Tibial artery (tissue), 4 donors: ENCODE measurements at regions not wholly inside any gene's neighbourhood (a gene's known extent, or its start where the extent isn't known, plus 50 kb on each side); places are given as distances from the start of the nearest gene placed in this dataset.

Experiments
- DNase-seq, 2 donors: peaks; one replicate each; pipeline ENCODE4 v3.0.0-alpha.2; 2019
- H3K27ac ChIP-seq, 2 donors: fragments of 200-600 bp; sonication (generic) in 1 of 2; 1 replicate in 1 of 2; 2 replicates in 1 of 2; pipeline ENCODE4 v1.5.1; 2018 to 2019; ENCODE audit warnings: mild to moderate bottlenecking in 1 of 2
- H3K27me3 ChIP-seq, 2 donors: fragments of 200-600 bp; sonication (generic) in 1 of 2; one replicate each; pipeline versions ENCODE4 v1.5.1 to v1.6.0; 2016 to 2019
- H3K36me3 ChIP-seq, 3 donors: fragments of 200-600 bp; sonication (generic) in 2 of 3; one replicate each; pipeline ENCODE4 v1.5.1; 2016 to 2019; ENCODE audit warnings: mild to moderate bottlenecking in 2 of 3
- H3K4me1 ChIP-seq, 4 donors: fragments of 200-600 bp; sonication (generic) in 2 of 4; 1 replicate in 3 of 4; 2 replicates in 1 of 4; pipeline ENCODE4 v1.5.1; 2016 to 2019
- H3K4me3 ChIP-seq, 2 donors: fragments of 200-600 bp; sonication (generic) in 1 of 2; 1 replicate in 1 of 2; 2 replicates in 1 of 2; pipeline ENCODE4 v1.5.1; 2018 to 2019; ENCODE audit warnings: mild to moderate bottlenecking in 2 of 2
- H3K9me3 ChIP-seq, 3 donors: fragments of 200-600 bp; sonication (generic) in 1 of 3; one replicate each; pipeline ENCODE4 v1.5.1; 2016 to 2019
- intact Hi-C: fragments of 100-400 bp; cut with DNase I; formaldehyde crosslinking; loops from one replicate; pipeline ENCODE4 v1.15.0; 2023; ENCODE audit warnings: low total_unique reads
- TF ChIP-seq, protein P1 (sequence below), 2 experiments: fragments of 200-600 bp in 1 of 2; fragments of 450-650 bp in 1 of 2; IDR thresholded peaks; one replicate each; pipeline ENCODE4 v1.5.1; 2017 to 2019; ENCODE audit warnings: antibody characterized with exemption in 2 of 2, mild to moderate bottlenecking in 1 of 2, moderate library complexity in 1 of 2

DNA sequence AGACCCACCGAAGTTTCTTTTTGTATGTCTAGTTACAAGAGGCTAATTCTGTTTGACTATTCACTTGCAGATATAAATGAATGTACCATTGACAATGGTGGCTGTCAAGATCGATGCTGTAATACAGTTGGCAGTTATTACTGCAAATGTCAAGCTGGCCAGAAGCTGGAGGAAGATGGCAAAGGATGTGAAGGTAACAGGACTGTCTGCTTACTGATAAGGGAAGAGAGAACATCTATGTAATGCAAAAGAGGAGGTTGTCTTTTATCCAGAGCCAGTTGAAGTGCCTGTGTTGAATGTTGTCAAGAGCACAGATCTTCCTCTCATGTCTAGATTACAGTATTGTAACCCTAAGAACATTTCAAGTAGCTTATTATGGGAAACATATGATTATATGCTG, 549.5 kb upstream of the GOLIM4 start:
- DNase-seq: no peak
- no peaks in the 10 kb centered on the region for H3K9me3 ChIP-seq
- H3K36me3 ChIP-seq: no peaks in the 10 kb centered on the region
- no peak overlapping the region for H3K4me3 ChIP-seq
- H3K27ac ChIP-seq: no peak overlapping the region
- TF ChIP-seq, protein P1, sequence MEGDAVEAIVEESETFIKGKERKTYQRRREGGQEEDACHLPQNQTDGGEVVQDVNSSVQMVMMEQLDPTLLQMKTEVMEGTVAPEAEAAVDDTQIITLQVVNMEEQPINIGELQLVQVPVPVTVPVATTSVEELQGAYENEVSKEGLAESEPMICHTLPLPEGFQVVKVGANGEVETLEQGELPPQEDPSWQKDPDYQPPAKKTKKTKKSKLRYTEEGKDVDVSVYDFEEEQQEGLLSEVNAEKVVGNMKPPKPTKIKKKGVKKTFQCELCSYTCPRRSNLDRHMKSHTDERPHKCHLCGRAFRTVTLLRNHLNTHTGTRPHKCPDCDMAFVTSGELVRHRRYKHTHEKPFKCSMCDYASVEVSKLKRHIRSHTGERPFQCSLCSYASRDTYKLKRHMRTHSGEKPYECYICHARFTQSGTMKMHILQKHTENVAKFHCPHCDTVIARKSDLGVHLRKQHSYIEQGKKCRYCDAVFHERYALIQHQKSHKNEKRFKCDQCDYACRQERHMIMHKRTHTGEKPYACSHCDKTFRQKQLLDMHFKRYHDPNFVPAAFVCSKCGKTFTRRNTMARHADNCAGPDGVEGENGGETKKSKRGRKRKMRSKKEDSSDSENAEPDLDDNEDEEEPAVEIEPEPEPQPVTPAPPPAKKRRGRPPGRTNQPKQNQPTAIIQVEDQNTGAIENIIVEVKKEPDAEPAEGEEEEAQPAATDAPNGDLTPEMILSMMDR (IDR thresholded peaks at IDR 0.05): no peak
- H3K4me1 ChIP-seq: no peaks in the 10 kb centered on the region
- intact Hi-C loops: no loop called here
- no peaks in the 10 kb centered on the region for H3K27me3 ChIP-seq

DNA sequence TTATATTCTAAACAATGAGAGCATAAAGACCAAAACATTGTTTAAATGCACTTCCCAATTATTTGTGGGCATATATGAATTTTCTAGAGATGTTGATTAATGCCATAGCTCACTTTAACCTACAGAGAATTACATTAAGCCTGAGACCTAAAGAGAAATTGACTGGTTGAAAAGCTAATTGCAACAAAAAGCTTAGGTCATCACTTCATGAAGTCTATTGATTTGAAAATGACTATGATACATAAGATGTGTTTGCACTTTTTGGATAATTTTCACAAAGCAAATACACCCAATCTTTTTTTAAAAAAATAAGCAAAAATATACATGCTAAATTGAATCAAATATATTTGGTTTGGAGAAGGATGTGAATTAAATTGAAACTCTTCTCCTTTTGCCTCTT, 532.8 kb upstream of the GOLIM4 start:
- Histone ChIP-seq H3K27ac (no peak overlapping the region), H3K9me3 (no peaks in the 10 kb centered on the region), H3K4me1 (no peaks in the 10 kb centered on the region), H3K36me3 (no peaks in the 10 kb centered on the region), H3K4me3 (no peak overlapping the region), H3K27me3 (no peaks in the 10 kb centered on the region)
- TF ChIP-seq, protein P1 (IDR thresholded peaks at IDR 0.05): no peak
- no peak for DNase-seq
- intact Hi-C loops: no loop called here

DNA sequence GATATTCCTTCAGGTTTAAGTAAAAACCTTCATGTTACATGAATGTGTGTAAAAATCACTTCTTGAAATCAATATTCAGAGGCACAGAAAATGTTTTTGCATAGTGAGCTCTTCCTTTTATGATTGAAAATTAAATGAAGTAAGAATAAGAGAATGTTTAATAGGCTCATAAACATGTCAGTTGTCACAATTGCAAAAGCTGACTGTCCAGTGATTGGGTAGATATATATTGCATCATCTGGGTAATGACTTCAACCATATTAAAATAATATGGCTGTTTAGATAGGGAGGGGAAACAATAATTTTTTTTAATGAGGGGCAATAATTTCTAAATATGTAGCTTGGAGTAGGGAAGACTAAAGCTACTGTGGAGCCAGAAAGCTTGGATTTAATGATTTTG, 529.8 kb upstream of the GOLIM4 start:
- H3K4me3 ChIP-seq: no peak overlapping the region
- TF ChIP-seq, protein P1 (IDR thresholded peaks at IDR 0.05): no peak
- H3K9me3 ChIP-seq: no peaks in the 10 kb centered on the region
- no peak overlapping the region for H3K27ac ChIP-seq
- no peak for DNase-seq
- H3K36me3 ChIP-seq: no peaks in the 10 kb centered on the region
- intact Hi-C loops: no loop called here
- no peaks in the 10 kb centered on the region for H3K27me3 ChIP-seq
- H3K4me1 ChIP-seq: no peaks in the 10 kb centered on the region

DNA sequence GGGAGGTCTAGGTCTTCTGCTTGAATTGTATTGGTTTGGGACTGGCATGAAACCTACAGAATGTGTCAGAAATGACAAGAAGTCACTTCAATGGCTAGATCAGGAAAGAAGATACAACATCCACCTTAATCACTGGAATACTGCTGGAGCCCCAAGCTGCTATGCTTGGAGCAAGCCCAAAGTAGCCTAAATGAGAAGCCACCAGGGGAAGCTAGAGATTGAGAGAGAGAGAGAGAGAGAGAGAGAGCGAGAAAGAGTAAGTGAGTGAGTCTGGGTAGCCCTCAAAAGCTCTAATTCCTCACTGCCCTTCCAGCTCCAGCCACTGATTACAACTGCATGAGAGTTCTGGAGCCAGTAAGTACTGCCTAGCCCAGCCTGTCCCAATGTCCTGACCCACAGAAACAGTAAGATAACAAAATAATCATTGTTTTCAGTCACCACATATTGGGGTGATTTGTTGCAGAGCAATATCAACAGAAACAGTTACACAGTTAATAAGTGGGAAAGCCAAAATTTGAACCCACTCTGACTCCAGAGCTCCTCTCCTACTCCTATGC, 529.2 kb upstream of the GOLIM4 start:
- Histone ChIP-seq H3K4me1 (no peaks in the 10 kb centered on the region), H3K4me3 (no peak overlapping the region), H3K9me3 (no peaks in the 10 kb centered on the region), H3K27me3 (no peaks in the 10 kb centered on the region), H3K36me3 (no peaks in the 10 kb centered on the region), H3K27ac (no peak overlapping the region)
- intact Hi-C loops: no loop called here
- no peak for DNase-seq
- TF ChIP-seq, protein P1 (IDR thresholded peaks at IDR 0.05): no peak

DNA sequence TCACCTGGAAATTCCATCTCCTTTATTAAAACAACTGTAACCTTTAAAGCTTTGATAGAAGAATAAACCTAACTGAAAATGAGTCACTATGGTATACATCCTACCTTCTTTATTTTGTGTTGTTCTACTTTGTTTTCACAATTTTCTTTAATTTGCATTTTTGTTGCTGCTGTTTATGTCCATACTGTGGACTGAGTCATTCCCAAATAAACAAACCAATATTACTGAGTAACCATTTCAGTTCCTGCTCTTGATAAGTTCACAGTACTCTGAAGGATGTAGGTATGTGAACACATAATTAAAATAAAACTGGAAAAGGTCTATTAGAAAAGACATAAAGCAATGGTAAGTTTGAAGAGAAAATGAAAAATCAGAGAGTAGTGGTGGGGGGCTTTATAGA, 528.5 kb upstream of the GOLIM4 start:
- intact Hi-C loops: no loop called here
- Histone ChIP-seq H3K36me3 (no peaks in the 10 kb centered on the region), H3K4me3 (no peak overlapping the region), H3K27ac (no peak overlapping the region), H3K9me3 (no peaks in the 10 kb centered on the region), H3K4me1 (no peaks in the 10 kb centered on the region), H3K27me3 (no peaks in the 10 kb centered on the region)
- TF ChIP-seq, protein P1 (IDR thresholded peaks at IDR 0.05): no peak
- DNase-seq: no peak

DNA sequence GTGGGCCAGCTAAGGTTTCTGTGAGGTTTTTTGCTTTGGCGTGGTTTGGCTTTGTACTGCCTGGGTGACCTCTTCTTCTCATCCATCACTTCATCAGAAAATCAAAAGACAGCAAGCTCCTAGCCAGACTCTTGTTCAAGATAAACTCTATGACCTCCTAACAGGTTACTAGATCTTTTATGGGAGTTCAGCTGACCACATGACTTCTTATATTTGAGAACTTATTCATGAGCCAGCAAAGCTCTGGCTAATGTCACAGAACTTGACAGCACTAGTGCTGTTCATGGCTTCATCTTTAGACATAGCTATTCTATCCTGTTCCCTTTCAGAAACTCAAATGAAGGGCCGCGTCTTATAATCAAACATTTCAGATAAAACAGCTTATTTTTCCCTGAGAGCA, 527.1 kb upstream of the GOLIM4 start:
- no peaks in the 10 kb centered on the region for H3K9me3 ChIP-seq
- no peak for DNase-seq
- H3K27ac ChIP-seq: no peak overlapping the region
- no peaks in the 10 kb centered on the region for H3K27me3 ChIP-seq
- no peaks in the 10 kb centered on the region for H3K4me1 ChIP-seq
- intact Hi-C loops: no loop called here
- no peak overlapping the region for H3K4me3 ChIP-seq
- H3K36me3 ChIP-seq: no peaks in the 10 kb centered on the region
- TF ChIP-seq, protein P1 (IDR thresholded peaks at IDR 0.05): no peak
